H1 (cell line): ENCODE measurements at regions not wholly inside any gene's neighbourhood (a gene's known extent, or its start where the extent isn't known, plus 50 kb on each side); places are given as distances from the start of the nearest gene placed in this dataset.

ENCODE experiments used
- CTCF ChIA-PET: fragments of 300-600 bp; sonication (Branson Sonifier 250); formaldehyde crosslinking; loops from one replicate; lab custom pipeline; 2021; ENCODE audit not compliant: partially characterized antibody; lab: Charles Lee
- POLR2A ChIA-PET: fragments of 300-600 bp; sonication (Branson Sonifier 250); formaldehyde crosslinking; loops from one replicate; lab custom pipeline; 2021; ENCODE audit warnings: inconsistent platforms; ENCODE audit not compliant: partially characterized antibody; lab: Charles Lee
- DNase-seq, 2 experiments: peaks; one replicate each; pipeline versions ENCODE4 v3.0.0 to v3.0.0-alpha.2; 2010 to 2022; ENCODE audit warnings: low spot score in 2 of 2, low read depth in 1 of 2, mixed read lengths in 1 of 2
- FAIRE-seq: peaks from 2 replicates; lab custom pipeline; 2011; peaks lifted over from hg19 to GRCh38; lab: Jason Lieb, UNC
- H2AFZ ChIP-seq: 2 replicates; pipeline ENCODE4 v1.8.1; 2012; ENCODE audit warnings: low read length, inconsistent platforms
- H2AK5ac ChIP-seq: 2 replicates; pipeline ENCODE4 v1.6.1; 2013; ENCODE audit warnings: low read depth, low read length
- H2BK120ac ChIP-seq: replicated peaks from 2 replicates; pipeline ENCODE3; 2013; ENCODE audit warnings: low read depth, low read length, inconsistent platforms
- H2BK12ac ChIP-seq: 2 replicates; pipeline ENCODE4 v1.6.1; 2013; ENCODE audit warnings: low read depth, low read length
- H2BK15ac ChIP-seq: 2 replicates; pipeline ENCODE4 v1.6.1; 2013; ENCODE audit warnings: low read length
- H2BK20ac ChIP-seq: 2 replicates; pipeline ENCODE4 v1.6.1; 2013; ENCODE audit warnings: low read length
- H2BK5ac ChIP-seq: 2 replicates; pipeline ENCODE4 v1.6.1; 2013; ENCODE audit warnings: low read depth, low read length
- H3K14ac ChIP-seq: 2 replicates; pipeline ENCODE4 v1.6.1; 2013; ENCODE audit warnings: inconsistent platforms; ENCODE audit not compliant: insufficient read length
- H3K18ac ChIP-seq: 2 replicates; pipeline ENCODE4 v1.6.1; 2013; ENCODE audit warnings: low read length; ENCODE audit errors: extremely low read depth
- H3K23ac ChIP-seq: 2 replicates; pipeline ENCODE4 v1.6.1; 2013; ENCODE audit warnings: inconsistent platforms; ENCODE audit not compliant: insufficient read length
- H3K23me2 ChIP-seq: 2 replicates; pipeline ENCODE4 v1.6.1; 2013; ENCODE audit warnings: low read depth, low read length
- H3K27ac ChIP-seq: 2 replicates; pipeline ENCODE4 v1.6.1; 2011; ENCODE audit warnings: low read depth, low read length, inconsistent platforms
- H3K27me3 ChIP-seq, 4 experiments: replicated peaks in 1 of 4; 1 replicate in 1 of 4; 2 replicates in 3 of 4; pipeline versions ENCODE4 v1.6.1 to v1.8.1; 2011 to 2013; ENCODE audit warnings: low read length in 3 of 4, mild to moderate bottlenecking in 3 of 4, inconsistent platforms in 2 of 4, mixed read lengths in 2 of 4, moderate library complexity in 1 of 4; ENCODE audit not compliant: control insufficient read depth in 3 of 4, insufficient read depth in 3 of 4; ENCODE audit errors: extremely low read depth in 1 of 4
- H3K36me3 ChIP-seq, 4 experiments: 2 replicates each; pipeline versions ENCODE4 v1.6.1 to v1.8.1; 2011 to 2013; ENCODE audit warnings: mild to moderate bottlenecking in 4 of 4, low read length in 3 of 4, moderate library complexity in 2 of 4, control low read depth in 1 of 4, inconsistent platforms in 1 of 4; ENCODE audit not compliant: insufficient read depth in 4 of 4, control insufficient read depth in 2 of 4
- H3K4ac ChIP-seq: replicated peaks from 2 replicates; pipeline ENCODE3; 2013; ENCODE audit warnings: low read length, low read depth, mixed read lengths, inconsistent platforms; ENCODE audit not compliant: insufficient read length
- H3K4me1 ChIP-seq, 4 experiments: replicated peaks in 1 of 4; 1 replicate in 1 of 4; 2 replicates in 3 of 4; pipeline versions ENCODE4 v1.6.1 to v1.8.1; 2011 to 2013; ENCODE audit warnings: low read length in 3 of 4, inconsistent platforms in 2 of 4, mixed read lengths in 1 of 4; ENCODE audit not compliant: insufficient read depth in 4 of 4, control insufficient read depth in 3 of 4
- H3K4me2 ChIP-seq, 2 experiments: 2 replicates each; pipeline versions ENCODE4 v1.6.1 to v1.8.1; 2011 to 2013; ENCODE audit warnings: low read depth in 2 of 2, low read length in 2 of 2, control low read depth in 1 of 2, inconsistent platforms in 1 of 2, mild to moderate bottlenecking in 1 of 2; ENCODE audit not compliant: insufficient read depth in 1 of 2
- H3K4me3 ChIP-seq, 4 experiments: fragments of 200-600, 300-600 bp in 1 of 4; sonication (generic), shearing (Covaris generic), sonication (Bioruptor Twin) in 1 of 4; 2 replicates each; pipeline versions ENCODE4 v1.5.1 to v1.8.1; 2011 to 2016; ENCODE audit warnings: low read length in 4 of 4, low read depth in 3 of 4, control low read depth in 2 of 4, inconsistent platforms in 2 of 4, mild to moderate bottlenecking in 2 of 4, mixed read lengths in 1 of 4, moderate library complexity in 1 of 4; ENCODE audit not compliant: insufficient read depth in 2 of 4; ENCODE audit errors: extremely low read depth in 1 of 4
- H3K56ac ChIP-seq: replicated peaks from 2 replicates; pipeline ENCODE3; 2013; ENCODE audit warnings: low read depth, mild to moderate bottlenecking, mixed read lengths, low read length, inconsistent platforms; ENCODE audit not compliant: insufficient read length
- H3K79me1 ChIP-seq: 2 replicates; pipeline ENCODE4 v1.6.1; 2013; ENCODE audit warnings: low read depth, low read length, control low read depth
- H3K79me2 ChIP-seq, 2 experiments: 2 replicates each; pipeline versions ENCODE4 v1.6.1 to v1.8.1; 2012 to 2013; ENCODE audit warnings: low read length in 2 of 2, mild to moderate bottlenecking in 2 of 2, inconsistent platforms in 1 of 2; ENCODE audit not compliant: insufficient read depth in 2 of 2, control insufficient read depth in 1 of 2
- H3K9ac ChIP-seq, 4 experiments: replicated peaks in 1 of 4; 1 replicate in 1 of 4; 2 replicates in 3 of 4; pipeline versions ENCODE4 v1.6.1 to v1.8.1; 2011 to 2013; ENCODE audit warnings: low read depth in 3 of 4, low read length in 3 of 4, control low read depth in 2 of 4, mild to moderate bottlenecking in 2 of 4, moderate library complexity in 2 of 4, inconsistent platforms in 1 of 4; ENCODE audit errors: extremely low read depth in 1 of 4
- H3K9me3 ChIP-seq, 2 experiments: 2 replicates each; pipeline versions ENCODE4 v1.6.1 to v1.8.1; 2012 to 2013; ENCODE audit warnings: mild to moderate bottlenecking in 2 of 2, moderate library complexity in 2 of 2, control low read depth in 1 of 2, inconsistent platforms in 1 of 2, low read depth in 1 of 2, low read length in 1 of 2, mixed read lengths in 1 of 2; ENCODE audit not compliant: insufficient read depth in 2 of 2
- H4K20me1 ChIP-seq, 2 experiments: replicated peaks in 1 of 2; 2 replicates each; pipeline versions ENCODE3 to v1.8.1; 2011 to 2013; ENCODE audit warnings: inconsistent platforms in 2 of 2, low read length in 2 of 2, mild to moderate bottlenecking in 1 of 2; ENCODE audit not compliant: insufficient read depth in 2 of 2, control insufficient read depth in 1 of 2
- H4K5ac ChIP-seq: 2 replicates; pipeline ENCODE4 v1.6.1; 2013; ENCODE audit warnings: low read length, low read depth, mixed read lengths, inconsistent platforms; ENCODE audit not compliant: insufficient read length
- H4K8ac ChIP-seq: 2 replicates; pipeline ENCODE4 v1.8.0; 2013; ENCODE audit warnings: mild to moderate bottlenecking, moderate library complexity, low read length, inconsistent platforms; ENCODE audit not compliant: insufficient read depth; ENCODE audit errors: extremely low read depth
- H4K91ac ChIP-seq: replicated peaks from 2 replicates; pipeline ENCODE3; 2013; ENCODE audit warnings: low read length, mixed read lengths, inconsistent platforms; ENCODE audit not compliant: insufficient read length
- CTBP2 ChIP-seq: IDR thresholded peaks from 2 replicates; pipeline ENCODE4 v1.7.0; 2011; ENCODE audit warnings: borderline replicate concordance, mild to moderate bottlenecking, moderate library complexity, mixed read lengths, low read length; ENCODE audit not compliant: insufficient read depth, insufficient read length
- EP300 ChIP-seq, 2 experiments: IDR thresholded peaks; 1 replicate in 1 of 2; 2 replicates in 1 of 2; pipeline ENCODE4 v1.6.1; 2011 to 2012; ENCODE audit warnings: low read depth in 2 of 2, low read length in 2 of 2, mild to moderate bottlenecking in 2 of 2, borderline replicate concordance in 1 of 2, inconsistent platforms in 1 of 2, moderate library complexity in 1 of 2
- HDAC2 ChIP-seq, 2 experiments: fragments of 300-600 bp in 1 of 2; sonication (generic) in 1 of 2; IDR thresholded peaks; 2 replicates each; pipeline ENCODE4 v1.6.1; 2011 to 2012; ENCODE audit warnings: low read depth in 2 of 2, low read length in 2 of 2, mild to moderate bottlenecking in 2 of 2, moderate library complexity in 2 of 2, borderline replicate concordance in 1 of 2, inconsistent platforms in 1 of 2
- TAF7 ChIP-seq: optimal IDR thresholded peaks from 2 replicates; pipeline ENCODE3; 2011; ENCODE audit warnings: low read depth, mild to moderate bottlenecking, inconsistent platforms, low read length, moderate library complexity, borderline replicate concordance
- WGBS, 2 experiments: shearing (Covaris generic) in 1 of 2; methylation state at CpG; one replicate each; pipeline versions ENCODE4 v1.1.6 to v1.1.7; 2013 to 2015; ENCODE audit warnings: low lambda C conversion rate in 2 of 2, mixed read lengths in 2 of 2, inconsistent platforms in 1 of 2, low coverage in 1 of 2, missing lambda C conversion rate in 1 of 2; ENCODE audit not compliant: insufficient replicate concordance in 2 of 2, insufficient coverage in 1 of 2, insufficient read length in 1 of 2; ENCODE audit errors: extremely low coverage in 1 of 2, missing lambda C conversion rate in 1 of 2; 5-methylcytosine and 5-hydroxymethylcytosine counted together

GRCh38 chr18:53843113-53843760 lies 381.2 kb downstream of the MBD2 start:
- Histone ChIP-seq H3K36me3 (no peaks in the 10 kb centered on the region), H3K79me2 (no peaks in the 10 kb centered on the region), H2AFZ (no peak overlapping the region), H2BK15ac (no peak overlapping the region), H3K4me1 (no peaks in the 10 kb centered on the region), H3K79me1 (no peaks in the 10 kb centered on the region), H3K27me3 (no peaks in the 10 kb centered on the region), H3K23ac (no peak overlapping the region), H3K9ac (no peak overlapping the region), H3K9me3 (0 out of 4 replicates have a peak, but pooled peaks cover 0 to 5% of the 10 kb centered on the region in 2 experiments), H2BK20ac (no peak overlapping the region), H3K27ac (no peak overlapping the region), H3K23me2 (no peaks in the 10 kb centered on the region), H4K20me1 (no peaks in the 10 kb centered on the region), H3K18ac (no peak overlapping the region), H3K56ac (no peak overlapping the region), H3K14ac (no peak overlapping the region), H3K4me3 (no peak overlapping the region), H4K5ac (no peak overlapping the region), H2BK5ac (no peak overlapping the region), H2BK120ac (no peak overlapping the region), H3K4ac (no peak overlapping the region), H2BK12ac (no peak overlapping the region), H4K91ac (no peak overlapping the region), H2AK5ac (no peak overlapping the region), H3K4me2 (no peak overlapping the region), H4K8ac (no peak overlapping the region)
- ChIA-PET CTCF (interaction anchor here (0.9 kb wide), 1 partner anchor 268 kb away, joined by 3 read pairs; no protein-coding TSS in a partner anchor), POLR2A (no interaction called here)
- FAIRE-seq (no peak), DNase-seq (no peak)
- WGBS, 2 experiments = 94% methylated on average over 5 of the region's 5 CpGs; no CpG with 5 or more reads in 1 of the 2 experiments
- TF ChIP-seq CTBP2 (no peak), HDAC2 (IDR thresholded peaks at IDR 0.05; ENCODE audit: borderline replicate concordance in 1 of 2, low read depth in 2 of 2, low read length in 2 of 2) (no peak), TAF7 (no peak), EP300 (IDR thresholded peaks at IDR 0.05; ENCODE audit: borderline replicate concordance in 1 of 2, low read depth in 2 of 2, low read length in 2 of 2) (no peak)
